8988T (cell line): ENCODE measurements at regions not wholly inside any gene's neighbourhood (a gene's known extent, or its start where the extent isn't known, plus 50 kb on each side); places are given as distances from the start of the nearest gene placed in this dataset.

Source experiments
- DNase-seq: peaks from one replicate; pipeline ENCODE4 v3.0.0; 2011

DNA sequence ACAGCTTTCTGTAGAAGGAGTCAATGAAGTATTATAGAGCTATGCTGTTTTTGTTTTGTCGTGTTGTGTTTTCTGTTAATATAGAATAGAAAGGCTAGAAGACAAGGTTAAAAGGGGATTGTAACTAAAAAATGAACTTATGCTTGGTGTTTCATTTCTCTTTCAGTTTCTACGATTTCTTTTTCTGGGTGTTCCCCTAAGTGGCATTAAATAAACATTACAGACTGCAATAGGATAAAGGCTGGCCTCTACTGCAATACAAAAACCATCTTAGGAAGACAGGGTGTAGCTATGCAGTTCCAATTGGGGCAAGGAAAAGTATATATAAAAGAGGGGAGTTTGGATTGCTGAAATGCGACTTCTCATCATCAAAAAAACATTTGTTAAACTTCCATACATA is 1609.7 kb upstream of the ACVR2A start:
- no peak for DNase-seq

DNA sequence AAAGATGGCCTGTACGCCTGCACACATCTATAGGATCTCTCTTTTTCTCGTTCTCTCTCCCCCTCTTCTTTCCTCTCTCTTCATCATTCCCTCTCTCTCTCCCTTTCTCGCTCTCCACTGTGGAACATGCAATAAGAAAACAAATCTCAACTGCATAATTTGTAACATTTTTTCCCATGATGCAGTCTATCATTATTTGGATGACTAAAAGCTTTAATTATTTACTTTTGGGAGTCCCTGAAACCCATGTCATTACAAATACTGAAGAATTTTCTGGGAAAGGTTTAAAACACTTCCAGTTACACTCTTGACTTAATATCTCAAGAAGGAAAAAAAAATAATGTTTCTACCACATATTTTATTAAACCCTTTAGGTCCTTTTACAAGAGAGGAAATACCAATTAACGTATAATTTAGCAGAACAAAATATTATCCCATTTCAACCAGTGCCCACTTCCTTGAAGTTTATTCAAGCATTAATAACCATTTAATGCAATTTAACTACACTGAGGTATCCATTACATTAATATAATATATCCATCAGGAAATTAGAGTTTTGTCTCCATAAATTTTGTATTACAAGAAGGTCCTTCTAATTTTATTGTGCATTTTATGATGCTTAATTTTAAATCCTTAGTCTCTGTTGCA is 1615.2 kb upstream of the ACVR2A start:
- DNase-seq, result no peak

- no peak for DNase-seq
Measured at GRCh38 chr2:146228466-146229058, 1616.3 kb upstream of the ACVR2A start.

- no peak for DNase-seq
Measured at GRCh38 chr2:146228020-146228393, 1616.8 kb upstream of the ACVR2A start.

- no peak for DNase-seq
Measured at GRCh38 chr2:146227152-146228019, 1617.4 kb upstream of the ACVR2A start.

DNA sequence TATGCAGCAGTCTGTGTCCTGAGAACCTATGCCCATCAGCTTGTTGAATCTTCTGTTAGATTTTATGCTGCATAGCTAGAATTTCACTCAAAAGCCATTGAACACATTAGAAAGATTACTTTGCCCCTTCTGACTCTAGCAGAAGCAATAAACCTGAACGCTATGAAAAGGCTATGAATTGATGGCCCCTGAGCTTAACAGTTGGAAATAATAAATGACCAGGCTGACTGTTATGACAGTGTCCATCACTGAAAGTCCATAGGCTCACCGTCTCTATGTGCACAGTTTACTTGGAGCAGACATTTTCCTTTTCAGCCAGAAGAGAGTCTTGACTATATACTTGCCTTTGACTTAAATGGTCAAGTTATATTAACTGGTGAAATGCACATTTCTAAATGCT is 1618.8 kb upstream of the ACVR2A start:
- no peak for DNase-seq

DNA sequence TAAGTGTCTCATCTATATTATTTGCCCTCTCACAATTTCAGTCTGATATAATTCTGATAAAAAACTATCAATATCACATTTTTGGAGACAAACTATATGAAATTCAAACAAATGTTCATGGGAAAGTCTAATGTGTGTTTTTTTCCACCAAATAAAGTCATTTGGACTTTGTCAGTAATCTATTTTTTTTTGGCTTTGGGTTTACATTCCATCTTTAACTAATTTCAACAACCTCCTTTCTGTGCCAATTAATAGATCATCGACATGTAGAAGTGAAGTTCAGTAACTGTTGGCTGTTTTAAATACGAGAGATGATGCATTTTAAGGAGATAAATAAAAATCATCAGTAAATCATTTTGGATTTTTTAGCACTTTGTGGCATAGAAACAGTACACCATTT is 1623.0 kb upstream of the ACVR2A start:
- no peak for DNase-seq

GRCh38 chr2:146220957-146221356 is 1623.9 kb upstream of the ACVR2A start:
- no peak for DNase-seq

GRCh38 chr2:146214394-146214929 is 1630.4 kb upstream of the ACVR2A start:
- no peak for DNase-seq

DNA sequence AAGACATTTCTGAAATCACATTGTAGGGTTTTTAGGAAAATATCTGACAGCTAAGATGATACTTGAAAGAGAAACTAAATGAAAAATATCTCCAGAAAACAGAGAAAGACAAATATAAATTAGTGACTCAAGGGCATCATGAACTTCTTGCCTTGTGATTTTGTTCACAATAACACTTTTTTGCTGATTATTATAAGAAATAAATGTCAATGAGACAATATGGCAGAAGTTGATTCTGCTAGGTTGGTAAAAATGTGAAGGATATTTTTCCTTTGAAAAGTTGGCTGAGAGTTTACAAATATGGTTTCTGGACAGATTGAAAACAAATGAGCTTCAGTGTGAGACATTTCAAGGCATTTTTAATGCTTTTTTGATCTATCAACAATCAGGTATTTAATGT is 1631.2 kb upstream of the ACVR2A start:
- no peak for DNase-seq

DNA sequence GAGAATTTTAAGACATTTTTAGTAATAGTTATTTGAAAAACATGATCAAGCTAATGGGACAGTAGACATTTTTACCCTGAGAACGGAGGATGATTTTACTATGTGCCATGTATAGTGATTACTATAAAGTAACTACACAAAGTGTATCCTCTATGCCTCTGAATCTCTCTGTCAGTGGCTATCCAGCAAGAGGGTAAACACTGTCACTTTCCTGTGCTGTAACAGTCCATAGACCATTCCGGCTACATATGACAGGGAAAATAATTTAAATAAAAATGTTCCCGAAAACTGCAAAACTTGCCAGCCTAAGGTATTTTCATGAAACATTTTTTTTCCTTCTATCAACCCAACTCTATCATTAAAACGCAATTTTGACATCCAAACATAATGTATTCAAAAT is 1632.2 kb upstream of the ACVR2A start:
- DNase-seq, result no peak

GRCh38 chr2:146209842-146210275 is 1635.0 kb upstream of the ACVR2A start:
- no peak for DNase-seq

DNA sequence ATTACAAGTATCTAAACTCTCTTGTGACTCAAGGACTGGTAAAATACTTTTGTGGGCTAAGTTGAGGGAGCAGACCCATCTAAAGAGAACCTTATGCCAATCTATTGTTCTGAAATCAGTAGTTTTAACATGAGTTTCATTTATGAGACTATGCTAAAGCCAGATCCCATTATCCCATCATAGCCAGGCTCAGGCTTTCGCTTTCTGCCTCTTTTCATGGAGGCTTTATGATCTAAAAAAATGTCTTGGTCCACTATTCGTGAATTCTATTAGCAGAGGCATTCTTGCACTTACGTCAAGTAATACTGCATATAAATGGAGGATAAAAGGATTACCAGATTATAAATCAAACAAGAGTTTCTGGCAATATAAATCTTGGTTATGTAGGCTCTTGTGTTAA is 1636.9 kb upstream of the ACVR2A start:
- DNase-seq, result no peak

GRCh38 chr2:146207417-146207816 is 1637.4 kb upstream of the ACVR2A start:
- DNase-seq, result no peak

GRCh38 chr2:146203064-146203624 is 1641.7 kb upstream of the ACVR2A start:
- no peak for DNase-seq

DNA sequence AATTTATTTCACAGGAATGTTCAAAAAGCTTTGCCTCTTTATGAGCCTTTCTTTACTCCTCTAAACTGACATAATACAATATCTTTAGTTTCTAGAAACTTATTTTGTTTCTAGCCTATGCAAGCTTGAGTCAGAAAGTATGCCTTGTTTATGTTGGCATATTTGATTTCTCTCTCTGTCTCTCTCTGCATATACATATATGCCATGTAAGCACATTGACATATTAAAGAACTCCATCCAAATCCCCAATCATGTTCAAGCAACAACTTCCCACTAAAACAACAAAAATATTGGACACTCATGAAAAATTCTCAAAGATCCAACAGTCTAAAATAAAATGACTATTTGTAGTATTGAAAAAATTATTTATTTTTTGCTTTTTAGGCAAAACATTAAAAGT is 1651.2 kb upstream of the ACVR2A start:
- no peak for DNase-seq

DNA sequence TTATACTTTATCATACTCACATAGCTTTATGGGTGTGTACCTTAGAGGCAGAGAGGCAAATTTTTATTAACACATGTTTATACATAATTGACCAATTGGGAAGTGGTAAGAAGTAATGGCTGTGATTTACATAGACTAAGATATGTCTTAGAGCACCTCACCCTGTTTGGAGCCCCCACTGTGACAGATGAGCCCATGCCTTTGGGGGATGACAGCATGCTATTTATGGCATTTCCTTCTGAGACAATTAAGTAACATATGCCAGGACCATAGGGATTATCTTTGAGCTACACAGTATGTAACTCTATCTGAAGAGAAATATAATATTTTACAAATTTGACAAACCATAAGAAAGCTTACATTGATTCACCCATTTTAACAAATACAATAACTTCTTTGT is 1655.3 kb upstream of the ACVR2A start:
- no peak for DNase-seq

DNA sequence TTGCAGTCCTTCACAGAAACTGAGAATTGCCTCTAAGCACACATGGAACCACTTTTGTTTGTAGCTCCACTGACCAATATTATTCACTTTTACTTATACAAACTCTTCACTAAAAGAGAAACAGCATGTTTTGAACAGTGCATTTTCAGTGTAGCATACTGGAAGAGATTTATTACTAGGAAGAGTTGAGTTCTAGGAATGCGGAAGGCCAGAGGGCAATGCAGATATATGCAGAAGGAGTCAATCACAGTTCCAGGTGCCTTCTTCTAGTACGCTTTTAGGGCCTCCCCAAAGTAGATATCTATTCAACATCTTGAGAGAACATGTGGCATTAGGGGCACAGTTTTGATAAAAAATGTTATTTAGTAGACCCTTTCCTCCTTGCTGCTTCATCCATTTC is 1654.0 kb upstream of the ZEB2 start:
- DNase-seq, result no peak

- DNase-seq, result no peak
Measured at GRCh38 chr2:146161256-146161882, 1641.5 kb upstream of the ZEB2 start.

- DNase-seq, result no peak
Measured at GRCh38 chr2:146158072-146158674, 1638.3 kb upstream of the ZEB2 start.

GRCh38 chr2:146147448-146148012 is 1627.6 kb upstream of the ZEB2 start:
- DNase-seq, result no peak

- DNase-seq, result no peak
Measured at GRCh38 chr2:146143971-146144370, 1624.1 kb upstream of the ZEB2 start.
